ENCODE measurements at regions not wholly inside any gene's neighbourhood (a gene's known extent, or its start where the extent isn't known, plus 50 kb on each side); places are given as distances from the start of the nearest gene placed in this dataset.
"Not testable (repeated sequence)": the region's sequence is repeated elsewhere in the genome, so short reads cannot be mapped to it uniquely, and the experiment has no call there.

GRCh38 chr6:68032217-68032616 is 602.9 kb upstream of the ADGRB3 start:
- FAIRE-seq: no peak
- no peak for DNase-seq (ENCODE audit: low spot score in 2 of 2)

DNA sequence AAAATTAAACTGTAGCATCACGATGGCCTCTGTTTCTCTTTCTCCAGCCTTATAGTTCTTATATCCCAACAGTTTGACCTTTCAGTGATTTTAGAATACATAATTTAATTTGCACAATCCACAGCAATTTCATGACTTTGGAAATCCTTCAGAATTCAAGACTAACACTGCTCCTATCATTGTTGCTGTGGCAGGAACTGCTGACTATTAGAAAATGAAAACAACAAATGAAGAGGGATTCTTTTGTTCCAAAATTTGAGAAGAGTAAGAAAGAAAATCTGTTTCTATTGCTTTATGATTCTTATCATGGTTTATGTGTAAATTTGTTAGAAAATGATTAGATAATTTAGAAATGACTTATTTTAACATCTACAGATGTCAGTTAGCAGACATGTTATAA is 604.0 kb upstream of the ADGRB3 start:
- no peak for DNase-seq (ENCODE audit: low spot score in 2 of 2)
- FAIRE-seq: no peak

DNA sequence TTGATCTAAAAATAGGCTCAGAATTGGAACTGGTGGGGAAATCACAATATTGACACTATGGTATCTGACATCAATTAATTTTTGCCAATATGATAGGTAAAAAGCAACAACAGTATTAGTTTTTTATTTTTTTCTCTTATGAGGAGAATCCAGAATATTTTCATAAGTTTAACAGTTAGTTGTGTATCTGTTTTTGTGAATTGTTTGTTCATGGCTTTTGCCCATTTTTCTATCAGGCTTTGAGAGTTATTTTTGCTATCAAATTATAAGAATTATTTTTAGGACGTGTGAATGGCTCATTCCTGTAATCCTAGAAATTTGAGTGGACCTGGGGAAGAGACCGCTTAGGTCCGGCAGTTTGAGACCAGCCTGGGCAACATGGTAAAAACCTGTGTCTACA is 608.6 kb upstream of the ADGRB3 start:
- FAIRE-seq (no peak), DNase-seq (ENCODE audit: low spot score in 2 of 2) (no peak)

- no peak for DNase-seq (ENCODE audit: low spot score in 2 of 2)
- FAIRE-seq: no peak
Measured at GRCh38 chr6:68025764-68026163, 609.3 kb upstream of the ADGRB3 start.

DNA sequence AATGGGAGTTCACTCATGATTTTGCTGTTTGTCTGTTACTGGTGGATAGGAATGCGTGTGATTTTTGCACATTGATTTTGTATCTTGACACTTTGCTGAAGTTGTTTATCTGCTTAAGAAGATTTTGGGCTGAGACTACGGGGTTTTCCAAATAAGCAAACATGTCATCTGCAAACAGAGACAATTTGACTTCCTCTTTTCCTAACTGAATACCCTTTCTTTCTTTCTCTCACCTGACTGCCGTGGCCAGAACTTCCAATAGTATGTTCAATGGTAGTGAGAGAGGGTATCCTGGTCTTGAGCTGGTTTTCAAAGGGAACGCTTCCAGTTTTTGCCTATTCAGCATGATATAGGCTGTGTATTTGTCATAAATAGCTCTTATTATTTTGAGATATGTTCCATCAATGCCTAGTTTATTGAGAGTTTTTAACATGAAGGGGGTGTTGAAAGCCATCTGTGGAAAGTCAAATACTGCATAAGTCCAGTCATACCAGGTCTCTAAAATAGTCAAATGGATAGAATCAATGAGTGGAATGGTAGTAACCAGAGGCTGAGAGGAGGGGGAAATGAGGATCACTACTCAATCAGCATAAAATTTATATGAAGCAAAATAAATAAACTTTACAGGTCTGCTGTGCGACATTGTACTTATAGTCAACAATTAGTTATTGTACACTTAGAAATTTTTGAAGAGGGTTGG is 610.4 kb upstream of the ADGRB3 start:
- no peak for FAIRE-seq
- DNase-seq (ENCODE audit: low spot score in 2 of 2): no peak

GRCh38 chr6:68022968-68023367 is 612.1 kb upstream of the ADGRB3 start:
- FAIRE-seq; DNase-seq (ENCODE audit: low spot score in 2 of 2): not testable (repeated sequence)

GRCh38 chr6:68013780-68014515 is 621.1 kb upstream of the ADGRB3 start:
- no peak for DNase-seq (ENCODE audit: low spot score in 2 of 2)
- FAIRE-seq: no peak

- FAIRE-seq: no peak
- DNase-seq (ENCODE audit: low spot score in 2 of 2): no peak
Measured at GRCh38 chr6:68012822-68013221, 622.3 kb upstream of the ADGRB3 start.

GRCh38 chr6:68010936-68011335 is 624.1 kb upstream of the ADGRB3 start:
- DNase-seq (ENCODE audit: low spot score in 2 of 2) (no peak), FAIRE-seq (no peak)

DNA sequence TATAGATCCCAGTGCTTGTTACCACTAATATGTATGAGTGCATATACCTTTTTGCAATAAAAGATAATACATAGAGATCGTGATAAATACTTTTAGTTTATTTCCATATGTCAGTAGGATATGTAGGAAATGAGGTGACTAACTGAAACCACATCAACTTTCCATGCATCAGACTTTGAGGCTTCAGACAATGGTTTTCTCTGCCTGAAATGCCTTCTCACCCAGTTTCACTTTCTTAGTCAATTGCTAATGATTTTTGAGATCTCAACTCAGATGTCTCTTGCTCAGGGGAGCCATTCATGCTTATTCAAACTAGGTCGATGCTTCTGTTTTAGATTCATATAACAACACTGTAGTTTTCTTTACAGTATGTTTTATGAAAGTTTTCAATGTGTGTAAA is 626.6 kb upstream of the ADGRB3 start:
- no peak for DNase-seq (ENCODE audit: low spot score in 2 of 2)
- FAIRE-seq: no peak

- FAIRE-seq (no peak), DNase-seq (ENCODE audit: low spot score in 2 of 2) (no peak)
Measured at GRCh38 chr6:68007717-68008116, 627.4 kb upstream of the ADGRB3 start.

DNA sequence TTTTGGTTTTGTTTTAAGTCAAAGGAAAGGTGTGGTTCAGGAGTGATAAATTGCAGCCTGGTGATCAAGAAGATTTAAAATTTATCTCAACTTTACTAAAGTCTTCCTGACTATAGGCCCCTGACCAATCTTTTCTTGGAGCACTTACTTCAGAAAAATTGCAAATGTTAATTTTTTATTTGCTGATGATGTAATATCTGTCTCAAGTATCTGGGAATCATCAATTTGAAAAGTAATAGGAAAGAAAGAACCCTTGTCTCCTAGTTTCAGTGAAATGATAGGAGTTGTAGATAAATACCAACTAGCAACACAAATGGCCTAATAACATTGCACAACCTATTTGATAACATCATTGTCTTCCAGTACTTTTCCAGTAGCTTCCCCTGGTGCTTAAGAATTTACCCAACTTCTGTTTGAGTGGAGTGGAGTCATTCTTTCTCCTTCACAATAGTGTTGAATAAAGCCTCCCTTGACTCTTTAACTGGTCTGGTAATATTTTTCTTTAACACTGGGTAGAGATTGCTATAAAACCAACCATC is 648.3 kb upstream of the ADGRB3 start:
- DNase-seq (ENCODE audit: low spot score in 2 of 2) (no peak), FAIRE-seq (no peak)

GRCh38 chr6:67976486-67976885 is 658.6 kb upstream of the ADGRB3 start:
- no peak for DNase-seq (ENCODE audit: low spot score in 2 of 2)
- no peak for FAIRE-seq

DNA sequence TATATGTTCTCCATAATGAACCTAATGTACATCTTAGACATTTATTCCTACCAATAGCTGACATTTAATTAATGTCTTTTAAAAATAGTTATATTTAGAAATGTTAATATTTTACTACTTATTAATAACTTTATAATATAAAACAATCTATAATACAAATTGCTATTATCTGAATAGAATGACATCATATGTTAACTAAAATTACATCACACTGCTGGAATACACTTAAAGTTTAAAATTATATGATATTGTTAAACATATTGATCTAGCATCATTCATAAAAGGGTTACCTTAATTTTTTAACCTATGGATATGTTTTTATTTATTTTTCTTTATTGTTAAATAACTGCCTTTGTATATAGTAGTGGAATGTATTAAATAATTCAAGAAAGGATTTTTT is 660.2 kb upstream of the ADGRB3 start:
- DNase-seq (ENCODE audit: low spot score in 2 of 2) (no peak), FAIRE-seq (peak; percentile 81)

GRCh38 chr6:67971812-67972211 is 663.3 kb upstream of the ADGRB3 start:
- DNase-seq (ENCODE audit: low spot score in 2 of 2): no peak

GRCh38 chr6:67966830-67967229 is 668.3 kb upstream of the ADGRB3 start:
- no peak for FAIRE-seq
- DNase-seq (ENCODE audit: low spot score in 2 of 2): no peak

More at GRCh38 chr6:67971812-67972211, 663.3 kb upstream of the ADGRB3 start:
- FAIRE-seq: no peak

- no peak for FAIRE-seq
- DNase-seq (ENCODE audit: low spot score in 2 of 2): no peak
Measured at GRCh38 chr6:67956352-67956751, 678.7 kb upstream of the ADGRB3 start.

DNA sequence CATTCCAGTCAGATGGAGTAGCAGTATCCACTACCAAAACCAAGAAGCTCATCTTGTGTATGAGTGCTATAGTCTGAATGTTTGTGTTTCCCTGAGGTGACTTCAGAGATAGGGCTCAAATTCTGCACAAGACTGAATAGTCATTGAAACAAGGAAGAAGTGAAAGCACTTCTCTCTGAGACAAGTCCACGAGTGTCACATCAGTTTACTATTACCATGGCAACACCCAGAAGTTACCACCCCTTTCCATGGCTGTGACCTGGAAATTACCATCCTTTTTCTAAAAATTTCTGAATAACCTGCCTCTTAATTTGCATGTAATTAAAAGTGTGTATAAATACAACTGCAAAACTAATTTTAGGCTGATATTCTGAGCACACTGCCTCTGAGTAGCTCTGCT is 682.1 kb upstream of the ADGRB3 start:
- DNase-seq (ENCODE audit: low spot score in 2 of 2): no peak
- FAIRE-seq: no peak

GRCh38 chr6:67952121-67952520 is 683.0 kb upstream of the ADGRB3 start:
- no peak for FAIRE-seq
- no peak for DNase-seq (ENCODE audit: low spot score in 2 of 2)

DNA sequence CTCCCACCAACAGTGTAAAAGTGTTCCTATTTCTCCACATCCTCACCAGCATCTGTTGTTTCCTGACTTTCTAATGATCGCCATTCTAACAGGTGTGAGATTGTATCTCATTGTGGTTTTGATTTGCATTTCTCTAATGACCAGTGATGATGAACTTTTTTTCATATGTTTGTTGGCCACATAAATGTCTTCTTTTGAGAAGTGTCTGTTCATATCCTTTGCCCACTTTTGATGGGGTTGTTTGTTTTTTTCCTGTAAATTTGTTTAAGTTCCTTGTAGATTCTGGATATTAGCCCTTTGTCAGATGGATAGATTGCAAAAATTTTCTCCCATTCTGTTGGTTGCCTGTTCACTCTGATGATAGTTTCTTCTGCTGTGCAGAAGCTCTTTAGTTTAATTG is 687.3 kb upstream of the ADGRB3 start:
- not testable (repeated sequence) for DNase-seq (ENCODE audit: low spot score in 2 of 2); FAIRE-seq

DNA sequence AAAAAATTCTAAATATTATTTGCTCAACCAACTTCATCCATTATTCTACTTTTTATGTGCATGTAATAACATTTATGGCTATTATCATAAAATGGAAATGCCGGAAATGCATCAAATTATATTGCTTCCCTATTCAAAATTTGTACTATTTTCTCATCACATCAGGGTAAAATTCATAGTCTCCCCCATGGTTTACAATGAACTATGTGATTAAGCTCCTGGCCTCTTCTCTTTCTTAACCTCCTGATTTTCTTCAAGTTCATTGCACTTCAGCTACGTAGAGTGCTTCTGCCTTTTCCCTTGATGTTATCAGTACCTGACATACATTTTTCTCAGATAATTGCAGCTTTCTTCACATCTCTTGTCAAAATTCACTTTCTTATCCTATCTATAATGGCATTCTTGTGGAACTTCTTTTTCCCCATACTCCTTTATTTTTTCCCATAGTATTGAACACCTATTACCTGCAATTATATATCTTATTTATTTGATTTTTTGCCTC is 699.1 kb upstream of the ADGRB3 start:
- DNase-seq (ENCODE audit: low spot score in 2 of 2): no peak
- FAIRE-seq: no peak

- no peak for DNase-seq (ENCODE audit: low spot score in 2 of 2)
- no peak for FAIRE-seq
Measured at GRCh38 chr6:67933278-67933677, 701.8 kb upstream of the ADGRB3 start.
